GM19468 (cell line): ENCODE measurements at regions not wholly inside any gene's neighbourhood (a gene's known extent, or its start where the extent isn't known, plus 50 kb on each side); places are given as distances from the start of the nearest gene placed in this dataset.
"Not testable (repeated sequence)": the region's sequence is repeated elsewhere in the genome, so short reads cannot be mapped to it uniquely, and the experiment has no call there.

Experiments
- ATAC-seq: cut with Tn5 transposase; IDR thresholded peaks from one replicate; pipeline ENCODE4 v1.9.1; 2021; ENCODE audit warnings: mild to moderate bottlenecking, moderate library complexity, moderate number of reproducible peaks; ENCODE audit not compliant: unreplicated experiment; ENCODE audit errors: extremely low read depth

GRCh38 chr6:21870076-21870730, 276.7 kb downstream of the SOX4 start:
- no peak for ATAC-seq

DNA sequence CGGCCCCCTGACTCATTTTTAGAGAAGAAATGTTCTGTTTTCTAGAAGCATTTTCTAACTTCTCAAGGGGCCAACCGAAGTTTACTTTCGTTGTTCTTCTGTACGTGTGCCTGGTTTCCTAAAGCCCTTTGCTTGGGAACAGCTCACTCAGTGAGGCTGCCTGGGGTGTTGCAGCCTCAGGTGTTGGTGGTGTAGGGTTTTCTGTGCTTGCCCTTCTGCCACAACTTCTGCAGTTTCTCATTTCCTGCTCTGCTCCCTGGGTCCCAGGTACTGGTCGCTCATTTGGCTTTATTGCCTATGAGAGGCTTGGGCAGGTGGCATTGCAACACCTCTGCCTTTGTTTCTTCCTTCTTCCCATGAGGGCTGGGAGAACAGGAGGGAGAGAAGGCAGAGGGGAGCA, 278.3 kb downstream of the SOX4 start:
- no peak for ATAC-seq

- no peak for ATAC-seq
Observed at GRCh38 chr6:21872749-21873148, 279.2 kb downstream of the SOX4 start.

- no peak for ATAC-seq
Observed at GRCh38 chr6:21873562-21873961, 280.0 kb downstream of the SOX4 start.

GRCh38 chr6:21874372-21874771, 280.8 kb downstream of the SOX4 start:
- no peak for ATAC-seq

DNA sequence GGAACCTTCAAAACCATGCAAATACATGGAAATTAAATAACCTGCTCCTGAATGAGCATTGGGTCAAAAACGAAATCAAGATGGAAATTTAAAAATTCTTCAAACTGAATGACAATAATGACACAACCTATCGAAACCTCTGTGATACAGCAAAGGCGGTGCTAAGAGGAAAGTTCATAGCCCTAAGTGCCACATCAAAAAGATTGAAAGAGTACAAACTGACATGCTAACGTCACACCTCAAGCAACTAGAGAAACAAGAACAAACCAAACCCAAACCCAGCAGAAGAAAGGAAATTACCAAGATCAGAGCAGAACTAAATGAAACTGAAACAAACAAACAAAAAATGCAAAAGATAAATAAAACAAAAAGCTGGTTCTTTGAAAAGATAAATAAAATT, 283.5 kb downstream of the SOX4 start:
- ATAC-seq: not testable (repeated sequence)

DNA sequence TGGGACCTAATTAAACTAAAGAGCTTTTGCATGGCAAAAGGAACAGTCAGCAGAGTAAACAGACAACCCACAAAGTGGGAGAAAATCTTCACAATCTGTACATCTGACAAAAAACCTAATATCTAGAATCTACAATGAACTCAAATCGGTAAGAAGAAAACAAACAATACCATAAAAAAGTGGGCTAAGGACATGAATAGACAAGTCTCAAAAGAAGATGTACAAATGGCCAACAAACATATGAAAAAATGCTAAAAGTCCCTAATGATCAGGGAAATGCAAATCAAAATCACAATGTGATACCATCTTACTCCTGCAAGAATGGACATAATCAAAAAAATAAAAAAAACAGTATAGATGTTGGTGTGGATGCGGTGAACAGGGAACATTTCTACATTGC, 286.7 kb downstream of the SOX4 start:
- ATAC-seq: not testable (repeated sequence)

- no peak for ATAC-seq
Observed at GRCh38 chr6:21881969-21882465, 288.5 kb downstream of the SOX4 start.

DNA sequence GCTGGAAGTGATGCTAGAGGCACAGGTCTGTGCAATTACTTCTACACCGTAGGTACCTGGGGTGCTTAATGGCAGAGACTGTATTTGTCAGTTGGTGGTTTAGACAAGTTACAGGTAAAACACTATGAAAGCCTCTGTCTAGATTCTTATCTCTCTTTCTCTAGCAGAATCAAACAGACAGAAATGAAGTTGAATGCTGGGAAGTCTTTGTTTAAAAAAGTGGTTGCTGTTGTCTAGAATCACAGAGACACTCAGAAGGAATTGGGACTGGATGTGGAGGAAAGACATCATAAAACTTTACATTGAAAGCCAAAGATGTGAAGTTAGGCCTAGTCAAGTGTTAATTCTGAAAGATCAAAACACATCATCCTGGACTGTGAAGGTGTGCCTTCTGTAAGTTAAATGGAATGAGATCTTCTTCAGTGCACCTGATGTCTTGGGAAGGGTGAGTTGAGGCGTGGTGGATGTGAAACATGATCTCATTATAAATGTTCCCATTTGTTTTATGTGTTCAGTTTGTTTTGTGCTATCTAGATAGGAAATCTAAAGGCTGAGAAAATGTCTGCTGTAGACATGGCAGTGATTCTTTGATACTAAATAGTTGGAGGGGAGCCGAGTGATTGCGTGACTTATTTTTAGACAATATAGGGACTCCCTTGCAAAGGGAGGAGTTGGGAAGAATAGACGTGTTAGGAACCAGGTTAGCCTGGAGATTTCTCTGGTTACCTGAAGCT, 290.2 kb downstream of the SOX4 start:
- no peak for ATAC-seq

DNA sequence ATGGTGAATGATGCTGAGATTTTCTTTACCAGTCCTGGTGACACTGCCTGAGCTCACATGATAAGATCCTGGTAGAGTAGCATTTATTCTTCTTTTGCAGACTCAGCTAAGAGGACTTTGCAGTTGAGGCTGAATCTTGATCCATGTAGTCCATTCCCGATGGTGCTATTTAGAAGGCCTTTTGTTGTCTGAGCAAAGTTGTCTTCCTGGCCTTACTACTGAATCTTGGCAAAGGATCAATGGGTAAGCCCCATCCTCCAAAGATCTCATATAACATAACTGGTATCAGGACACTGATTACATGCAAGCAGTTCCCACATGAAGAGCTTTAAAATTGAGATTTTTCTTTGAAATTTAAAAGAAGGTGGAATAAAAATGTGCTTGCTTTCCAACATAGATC, 291.6 kb downstream of the SOX4 start:
- no peak for ATAC-seq

GRCh38 chr6:21885532-21886114, 292.1 kb downstream of the SOX4 start:
- ATAC-seq: no peak

DNA sequence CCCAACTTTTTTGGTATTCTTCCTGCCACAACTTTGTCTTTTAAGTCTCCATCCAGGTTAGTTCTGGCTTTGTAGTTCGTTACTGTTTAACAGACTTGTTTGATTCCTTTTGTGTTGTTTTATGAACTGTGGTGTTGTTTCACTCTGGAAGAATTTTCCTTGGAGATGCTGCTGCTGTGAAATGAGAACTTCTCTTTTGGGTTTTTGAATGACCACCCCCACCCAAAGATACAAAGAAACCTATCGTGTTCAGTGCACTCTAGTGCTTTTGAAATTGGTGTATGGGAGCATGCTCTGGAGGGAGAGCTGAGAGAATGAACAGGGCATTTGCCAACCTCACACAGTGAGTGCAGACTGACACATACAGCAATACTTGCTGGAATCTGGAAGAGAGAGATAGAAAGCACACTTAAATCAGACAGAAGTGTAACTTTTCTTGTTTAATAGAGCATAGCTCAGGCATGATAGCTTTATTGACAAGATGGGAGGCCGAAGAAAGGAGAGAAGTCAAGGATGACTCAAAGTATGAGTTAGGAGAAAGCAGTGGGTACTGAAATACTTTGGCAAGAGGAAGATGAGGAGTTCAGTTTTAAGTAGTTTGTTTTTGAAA, 293.1 kb downstream of the SOX4 start:
- no peak for ATAC-seq

- ATAC-seq: no peak
Observed at GRCh38 chr6:21887231-21888185, 294.0 kb downstream of the SOX4 start.

- no peak for ATAC-seq
Observed at GRCh38 chr6:21891080-21891479, 297.5 kb downstream of the SOX4 start.

DNA sequence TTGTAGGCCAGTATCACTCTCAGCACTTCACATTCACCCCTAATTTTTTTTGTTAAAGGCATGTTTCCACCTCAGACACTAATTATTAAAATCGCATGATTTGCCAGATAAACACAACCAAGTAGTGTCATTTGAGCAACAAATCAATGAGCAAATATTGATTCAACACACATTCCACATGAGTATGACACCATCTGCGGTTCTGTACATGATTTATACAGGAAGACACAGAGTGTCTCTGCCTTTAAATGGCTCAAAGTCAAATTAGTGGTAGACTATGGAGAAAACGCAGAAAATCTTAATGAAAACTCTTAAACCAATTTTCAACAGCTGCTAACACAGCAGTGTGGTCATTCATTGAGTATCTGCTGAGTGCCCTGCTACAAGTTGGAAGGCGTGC, 300.2 kb downstream of the SOX4 start:
- no peak for ATAC-seq

- ATAC-seq: no peak
Observed at GRCh38 chr6:21895555-21895954, 302.0 kb downstream of the SOX4 start.

DNA sequence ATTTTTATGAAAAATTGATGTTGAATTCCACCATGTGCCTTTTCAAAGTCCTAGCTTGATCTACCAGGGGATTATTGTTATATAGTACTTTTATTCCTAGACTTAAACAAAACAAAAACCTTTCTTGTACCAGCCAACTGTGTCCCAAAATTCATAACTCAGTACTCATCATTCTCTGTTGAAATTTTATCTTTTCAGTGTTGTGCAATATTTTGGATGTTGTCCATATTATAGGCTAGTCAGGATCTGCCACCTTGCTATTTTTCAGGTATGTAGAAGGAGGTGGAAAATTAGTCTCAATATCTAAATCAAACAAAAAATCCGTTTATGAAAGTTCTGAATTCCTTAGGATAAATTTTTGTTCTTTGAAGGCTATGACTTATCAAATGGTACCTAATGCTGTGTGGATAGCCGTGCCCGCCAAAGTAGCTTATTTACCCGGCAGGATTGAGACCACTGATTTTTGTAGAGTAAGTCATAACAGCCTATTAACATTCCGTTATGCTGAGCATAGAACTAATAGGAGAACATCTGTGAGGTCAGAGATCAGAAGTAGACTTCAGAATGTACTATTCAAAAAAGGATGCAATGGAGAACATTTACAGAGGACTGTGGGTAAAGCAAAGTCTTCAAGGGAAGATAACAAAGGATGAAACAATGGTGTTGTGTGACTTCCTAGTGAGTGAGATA, 304.7 kb downstream of the SOX4 start:
- ATAC-seq: no peak

- ATAC-seq: no peak
Observed at GRCh38 chr6:21899708-21900107, 306.2 kb downstream of the SOX4 start.

DNA sequence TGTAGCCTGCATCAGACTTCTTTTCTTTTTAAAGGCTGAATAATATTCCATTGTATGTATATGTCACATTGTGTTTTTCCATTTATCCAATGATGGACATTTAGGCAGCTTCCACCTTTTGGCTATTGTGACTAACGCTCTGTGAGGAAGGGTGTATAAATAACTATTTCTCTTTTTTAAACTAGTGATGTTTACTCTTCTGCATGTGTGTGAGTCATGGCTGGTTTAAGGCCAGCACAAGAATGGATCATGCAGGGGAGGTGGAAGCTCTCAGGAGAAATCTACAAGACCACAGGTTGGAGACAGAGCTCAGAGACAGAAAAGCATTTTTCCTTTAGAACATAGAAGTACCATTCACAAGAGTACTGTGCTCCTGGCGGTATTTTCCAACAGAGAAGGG, 307.2 kb downstream of the SOX4 start:
- no peak for ATAC-seq
